Superior temporal gyrus (tissue), 1 donor: ENCODE measurements at regions not wholly inside any gene's neighbourhood (a gene's known extent, or its start where the extent isn't known, plus 50 kb on each side); places are given as distances from the start of the nearest gene placed in this dataset.
"Not testable (repeated sequence)": the region's sequence is repeated elsewhere in the genome, so short reads cannot be mapped to it uniquely, and the experiment has no call there.

Source experiments
- DNase-seq: peaks from one replicate; pipeline ENCODE4 v3.0.0-alpha.2; 2016; ENCODE audit errors: extremely low spot score

GRCh38 chr6:74491844-74492374 lies 713.9 kb downstream of the COL12A1 start:
- DNase-seq = no peak

- DNase-seq = not testable (repeated sequence)
Observed at GRCh38 chr6:74488726-74489125, 717.1 kb downstream of the COL12A1 start.

- no peak for DNase-seq
Observed at GRCh38 chr6:74482180-74482579, 723.7 kb downstream of the COL12A1 start.

- no peak for DNase-seq
Observed at GRCh38 chr6:74480561-74480960, 725.3 kb downstream of the COL12A1 start.

GRCh38 chr6:74479960-74480359 lies 725.9 kb downstream of the COL12A1 start:
- no peak for DNase-seq

- DNase-seq = no peak
Observed at GRCh38 chr6:74479420-74479819, 726.4 kb downstream of the COL12A1 start.

- not testable (repeated sequence) for DNase-seq
Observed at GRCh38 chr6:74474046-74474445, 731.8 kb downstream of the COL12A1 start.

GRCh38 chr6:74468552-74468951 lies 737.3 kb downstream of the COL12A1 start:
- DNase-seq = not testable (repeated sequence)

- DNase-seq = no peak
Observed at GRCh38 chr6:74467533-74468215, 738.2 kb downstream of the COL12A1 start.

GRCh38 chr6:74466572-74466971 lies 739.3 kb downstream of the COL12A1 start:
- DNase-seq = no peak

GRCh38 chr6:74459260-74459659 lies 746.6 kb downstream of the COL12A1 start:
- no peak for DNase-seq

GRCh38 chr6:74458536-74458935 lies 747.3 kb downstream of the COL12A1 start:
- DNase-seq = no peak

GRCh38 chr6:74455786-74456185 lies 750.1 kb downstream of the COL12A1 start:
- DNase-seq = no peak

- DNase-seq = no peak
Observed at GRCh38 chr6:74451953-74452352, 753.9 kb downstream of the COL12A1 start.

- DNase-seq = no peak
Observed at GRCh38 chr6:74448850-74449249, 752.8 kb downstream of the CD109 start.

- DNase-seq = no peak
Observed at GRCh38 chr6:74447013-74447412, 751.0 kb downstream of the CD109 start.

GRCh38 chr6:74439123-74439811 lies 743.3 kb downstream of the CD109 start:
- no peak for DNase-seq

- not testable (repeated sequence) for DNase-seq
Observed at GRCh38 chr6:74438395-74438794, 742.4 kb downstream of the CD109 start.

- no peak for DNase-seq
Observed at GRCh38 chr6:74434171-74434570, 738.2 kb downstream of the CD109 start.

GRCh38 chr6:74431873-74432580 lies 736.0 kb downstream of the CD109 start:
- no peak for DNase-seq

GRCh38 chr6:74420221-74420620 lies 724.2 kb downstream of the CD109 start:
- no peak for DNase-seq

GRCh38 chr6:74415056-74415455 lies 719.1 kb downstream of the CD109 start:
- DNase-seq = no peak

GRCh38 chr6:74410630-74411029 lies 714.6 kb downstream of the CD109 start:
- no peak for DNase-seq
